Fibroblast of mammary gland (primary cell): ENCODE measurements at regions not wholly inside any gene's neighbourhood (a gene's known extent, or its start where the extent isn't known, plus 50 kb on each side); places are given as distances from the start of the nearest gene placed in this dataset.

ENCODE experiments used
- DNase-seq: peaks from one replicate; pipeline ENCODE4 v3.0.0-alpha.2; 2010; ENCODE audit warnings: low read depth
- H3K4me3 ChIP-seq: 2 replicates; pipeline ENCODE4 v1.5.1; 2011; ENCODE audit warnings: low read depth, mild to moderate bottlenecking, low read length, moderate library complexity; ENCODE audit not compliant: control insufficient read depth
- TF ChIP-seq, protein P1 (sequence below): conservative IDR thresholded peaks from 2 replicates; pipeline ENCODE4 v1.5.1; 2011; ENCODE audit warnings: low read depth, low read length, inconsistent platforms; ENCODE audit not compliant: control insufficient read depth, insufficient read depth

DNA sequence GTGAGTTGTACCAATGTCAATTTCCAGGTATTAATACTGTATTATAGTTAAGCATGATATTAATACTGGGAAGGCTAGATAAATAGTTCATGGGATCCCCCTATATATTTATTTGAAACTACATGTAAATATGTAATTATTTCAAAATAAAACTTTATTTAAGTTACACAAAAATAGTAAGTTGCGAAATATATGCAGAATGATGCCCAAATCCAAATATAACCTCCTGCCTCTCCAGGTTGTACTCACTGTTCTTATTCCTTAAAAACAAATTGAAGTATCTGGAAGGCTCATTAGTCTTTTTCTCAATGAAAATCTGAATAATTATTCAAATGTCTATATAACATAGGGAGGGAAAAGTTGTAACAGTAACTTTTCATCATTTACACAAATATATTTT, 161.9 kb upstream of the DEFB112 start:
- TF ChIP-seq, protein P1, sequence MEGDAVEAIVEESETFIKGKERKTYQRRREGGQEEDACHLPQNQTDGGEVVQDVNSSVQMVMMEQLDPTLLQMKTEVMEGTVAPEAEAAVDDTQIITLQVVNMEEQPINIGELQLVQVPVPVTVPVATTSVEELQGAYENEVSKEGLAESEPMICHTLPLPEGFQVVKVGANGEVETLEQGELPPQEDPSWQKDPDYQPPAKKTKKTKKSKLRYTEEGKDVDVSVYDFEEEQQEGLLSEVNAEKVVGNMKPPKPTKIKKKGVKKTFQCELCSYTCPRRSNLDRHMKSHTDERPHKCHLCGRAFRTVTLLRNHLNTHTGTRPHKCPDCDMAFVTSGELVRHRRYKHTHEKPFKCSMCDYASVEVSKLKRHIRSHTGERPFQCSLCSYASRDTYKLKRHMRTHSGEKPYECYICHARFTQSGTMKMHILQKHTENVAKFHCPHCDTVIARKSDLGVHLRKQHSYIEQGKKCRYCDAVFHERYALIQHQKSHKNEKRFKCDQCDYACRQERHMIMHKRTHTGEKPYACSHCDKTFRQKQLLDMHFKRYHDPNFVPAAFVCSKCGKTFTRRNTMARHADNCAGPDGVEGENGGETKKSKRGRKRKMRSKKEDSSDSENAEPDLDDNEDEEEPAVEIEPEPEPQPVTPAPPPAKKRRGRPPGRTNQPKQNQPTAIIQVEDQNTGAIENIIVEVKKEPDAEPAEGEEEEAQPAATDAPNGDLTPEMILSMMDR, result no peak
- no peak for DNase-seq
- no peak overlapping the region for H3K4me3 ChIP-seq

DNA sequence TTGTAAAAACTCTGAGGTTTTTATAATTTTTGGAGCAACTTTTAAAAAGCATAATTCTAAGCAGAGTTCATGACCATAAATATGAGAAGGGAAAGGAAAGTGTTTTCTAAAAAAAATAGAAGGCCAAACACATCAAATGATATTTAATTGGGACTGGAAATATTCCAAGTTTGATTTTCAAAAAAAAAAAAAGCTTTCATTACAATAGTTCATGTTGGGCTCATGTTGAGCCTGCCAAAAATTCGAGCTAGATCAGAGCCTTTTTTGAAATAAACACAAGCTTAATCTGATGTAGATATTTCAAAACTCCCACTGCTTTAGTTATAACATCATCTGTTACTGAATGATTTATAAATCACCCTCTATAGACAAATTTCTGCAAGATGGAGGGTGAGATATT, 163.4 kb upstream of the DEFB112 start:
- H3K4me3 ChIP-seq, result no peak overlapping the region
- no peak for DNase-seq
- TF ChIP-seq, protein P1, result no peak

DNA sequence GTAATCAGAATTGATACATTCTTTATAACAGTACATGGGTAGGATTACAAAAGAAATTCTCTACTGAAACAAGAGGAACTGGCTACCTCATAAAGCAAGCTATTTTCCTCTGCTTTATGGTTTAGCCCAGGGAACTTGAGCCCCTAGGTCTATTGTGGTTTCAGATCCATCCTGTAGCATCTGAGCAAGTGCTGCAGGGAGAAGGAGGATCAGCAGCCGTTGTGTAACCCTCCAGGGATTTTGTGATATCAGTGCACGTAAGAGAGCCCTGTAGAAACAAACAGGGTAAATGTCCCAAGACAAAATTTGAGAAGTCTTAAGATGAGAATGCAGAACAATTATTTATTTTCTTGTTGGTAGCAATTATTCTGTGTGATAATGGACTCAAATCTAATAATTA, 165.2 kb upstream of the DEFB112 start:
- H3K4me3 ChIP-seq, result no peak overlapping the region
- no peak for DNase-seq
- TF ChIP-seq, protein P1, result no peak

DNA sequence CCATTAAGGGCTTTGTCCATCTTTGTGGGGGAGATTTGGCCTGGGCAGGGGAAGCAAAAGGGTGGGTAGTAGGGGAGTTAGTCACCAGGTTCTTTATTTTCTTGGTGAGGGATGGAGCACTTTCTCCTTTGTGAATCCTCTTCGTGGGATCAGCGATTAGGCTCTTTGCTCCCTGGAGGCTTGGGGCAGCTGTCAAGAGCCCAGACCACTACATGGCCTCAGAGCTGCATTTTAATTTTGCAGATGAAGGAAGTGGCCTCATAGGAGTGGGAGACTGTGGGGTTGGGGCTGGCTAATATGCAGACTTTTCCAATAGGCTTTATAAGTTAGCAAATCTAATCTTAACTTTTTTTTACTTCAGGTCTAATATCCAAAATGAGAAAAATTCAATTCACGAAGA, 168.1 kb upstream of the DEFB112 start:
- H3K4me3 ChIP-seq, result no peak overlapping the region
- DNase-seq, result no peak
- TF ChIP-seq, protein P1, result no peak

DNA sequence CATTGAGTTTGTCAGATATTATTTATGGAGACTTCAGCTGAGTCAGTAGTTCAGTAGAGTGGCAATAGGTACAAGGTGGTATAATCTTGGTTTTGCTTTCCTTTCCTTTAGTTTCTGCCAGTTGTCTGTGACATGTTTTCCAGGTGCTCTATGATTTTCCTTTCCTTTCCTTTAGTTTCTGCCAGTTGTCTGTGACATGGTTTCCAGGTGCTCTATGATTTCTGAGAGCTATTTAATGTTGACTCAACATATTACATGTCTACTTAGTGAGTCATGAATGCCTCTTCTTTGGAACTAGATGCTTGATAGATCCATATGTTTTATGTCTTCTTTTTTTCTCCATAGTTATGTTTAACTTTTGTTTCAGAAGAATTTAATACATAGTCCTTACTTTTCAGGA, 186.4 kb upstream of the DEFB112 start:
- no peak overlapping the region for H3K4me3 ChIP-seq
- TF ChIP-seq, protein P1, result no peak
- DNase-seq, result no peak

DNA sequence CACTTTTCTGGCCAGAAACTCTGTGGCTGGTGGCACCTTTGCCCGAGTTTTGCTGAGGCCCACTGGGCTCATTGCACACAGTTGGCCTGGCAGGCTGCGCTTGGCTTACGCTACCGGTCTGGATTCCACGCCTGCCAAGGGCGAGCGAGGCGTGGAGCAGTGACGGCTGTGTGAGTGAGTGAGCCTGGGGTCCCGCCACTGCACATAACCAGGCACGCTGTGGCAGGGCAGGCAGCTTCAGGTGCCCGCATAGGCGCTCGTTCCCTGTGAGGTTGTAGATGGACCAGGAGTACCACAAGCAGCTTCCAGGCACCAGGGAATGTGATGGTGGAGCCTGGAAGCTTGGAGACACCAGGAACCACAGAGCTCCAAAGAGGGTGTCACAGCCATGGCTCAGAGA, 190.1 kb upstream of the DEFB112 start:
- no peak overlapping the region for H3K4me3 ChIP-seq
- no peak for DNase-seq
- TF ChIP-seq, protein P1, result no peak

DNA sequence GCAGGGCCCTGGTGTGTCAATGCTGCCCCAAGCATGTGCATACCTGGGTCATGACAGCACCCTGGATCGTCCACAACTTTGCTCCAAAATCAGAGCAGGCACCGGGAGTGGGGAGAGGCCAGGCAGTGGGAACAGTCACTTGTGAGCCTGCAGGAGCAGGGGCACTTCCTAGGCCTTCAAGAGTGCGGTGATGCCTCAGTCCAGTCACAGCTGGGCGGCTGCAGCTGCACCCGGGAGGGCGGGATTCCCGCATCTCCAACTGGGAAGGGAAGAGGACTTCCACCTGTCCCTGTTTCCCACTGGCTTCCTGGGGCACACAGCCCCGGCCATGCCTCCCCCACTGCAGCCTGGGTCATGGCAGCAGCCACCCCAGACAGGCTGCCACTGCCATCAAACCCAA, 191.3 kb upstream of the DEFB112 start:
- DNase-seq, result no peak
- TF ChIP-seq, protein P1, result no peak
- no peak overlapping the region for H3K4me3 ChIP-seq
